GM21528 (cell line): ENCODE measurements at regions not wholly inside any gene's neighbourhood (a gene's known extent, or its start where the extent isn't known, plus 50 kb on each side); places are given as distances from the start of the nearest gene placed in this dataset.
"Not testable (repeated sequence)": the region's sequence is repeated elsewhere in the genome, so short reads cannot be mapped to it uniquely, and the experiment has no call there.

ENCODE experiments used
- ATAC-seq: cut with Tn5 transposase; IDR thresholded peaks from one replicate; pipeline ENCODE4 v1.9.1; 2021; ENCODE audit warnings: mild to moderate bottlenecking, moderate library complexity; ENCODE audit not compliant: unreplicated experiment, low FRiP score

GRCh38 chr2:167803449-167803988, 443.9 kb downstream of the STK39 start:
- no peak for ATAC-seq

- ATAC-seq, result no peak
Measured at GRCh38 chr2:167794554-167795255, 452.7 kb downstream of the STK39 start.

- no peak for ATAC-seq
Measured at GRCh38 chr2:167793725-167794124, 453.7 kb downstream of the STK39 start.

GRCh38 chr2:167792126-167792525, 455.3 kb downstream of the STK39 start:
- no peak for ATAC-seq

GRCh38 chr2:167790781-167791450, 456.5 kb downstream of the STK39 start:
- no peak for ATAC-seq

- ATAC-seq, result no peak
Measured at GRCh38 chr2:167790189-167790588, 457.2 kb downstream of the STK39 start.

GRCh38 chr2:167787562-167787961, 459.8 kb downstream of the STK39 start:
- ATAC-seq, result no peak

- no peak for ATAC-seq
Measured at GRCh38 chr2:167787021-167787420, 460.4 kb downstream of the STK39 start.

GRCh38 chr2:167785606-167786216, 461.7 kb downstream of the STK39 start:
- ATAC-seq, result no peak

- no peak for ATAC-seq
Measured at GRCh38 chr2:167784084-167784425, 463.3 kb downstream of the STK39 start.

GRCh38 chr2:167783261-167784083, 463.9 kb downstream of the STK39 start:
- ATAC-seq, result no peak

GRCh38 chr2:167781629-167782028, 465.8 kb downstream of the STK39 start:
- ATAC-seq, result not testable (repeated sequence)

- no peak for ATAC-seq
Measured at GRCh38 chr2:167776359-167776758, 471.0 kb downstream of the STK39 start.

- no peak for ATAC-seq
Measured at GRCh38 chr2:167771628-167772027, 475.8 kb downstream of the STK39 start.

GRCh38 chr2:167769020-167769419, 478.4 kb downstream of the STK39 start:
- no peak for ATAC-seq

- ATAC-seq, result no peak
Measured at GRCh38 chr2:167767830-167768229, 479.6 kb downstream of the STK39 start.

GRCh38 chr2:167764772-167765341, 482.5 kb downstream of the STK39 start:
- no peak for ATAC-seq

- no peak for ATAC-seq
Measured at GRCh38 chr2:167761465-167762136, 485.8 kb downstream of the STK39 start.

GRCh38 chr2:167759531-167759930, 487.9 kb downstream of the STK39 start:
- ATAC-seq, result no peak

- no peak for ATAC-seq
Measured at GRCh38 chr2:167758292-167758691, 489.1 kb downstream of the STK39 start.
